ENCODE measurements at regions not wholly inside any gene's neighbourhood (a gene's known extent, or its start where the extent isn't known, plus 50 kb on each side); places are given as distances from the start of the nearest gene placed in this dataset.

DNA sequence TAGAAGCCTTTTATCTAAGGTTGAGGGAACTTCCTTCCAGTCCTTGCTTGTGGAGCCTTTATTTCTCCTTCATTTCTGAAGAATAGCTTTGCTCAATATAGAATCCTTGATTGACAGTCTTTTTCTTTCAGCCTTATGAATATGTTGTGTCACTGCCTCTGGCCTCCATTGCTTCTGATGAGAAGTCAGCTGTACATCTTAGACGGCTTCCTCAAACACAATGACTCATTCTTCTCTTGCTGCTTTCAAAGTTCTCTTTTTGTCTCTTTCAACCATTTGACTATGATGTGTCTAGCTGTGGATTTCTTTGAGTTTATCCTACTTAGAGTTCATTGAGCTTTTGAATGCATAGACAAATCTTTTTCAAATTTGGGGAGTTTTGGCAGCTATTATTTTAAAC lies 893.2 kb downstream of the BRD1 start:
- TF ChIP-seq, protein P1, sequence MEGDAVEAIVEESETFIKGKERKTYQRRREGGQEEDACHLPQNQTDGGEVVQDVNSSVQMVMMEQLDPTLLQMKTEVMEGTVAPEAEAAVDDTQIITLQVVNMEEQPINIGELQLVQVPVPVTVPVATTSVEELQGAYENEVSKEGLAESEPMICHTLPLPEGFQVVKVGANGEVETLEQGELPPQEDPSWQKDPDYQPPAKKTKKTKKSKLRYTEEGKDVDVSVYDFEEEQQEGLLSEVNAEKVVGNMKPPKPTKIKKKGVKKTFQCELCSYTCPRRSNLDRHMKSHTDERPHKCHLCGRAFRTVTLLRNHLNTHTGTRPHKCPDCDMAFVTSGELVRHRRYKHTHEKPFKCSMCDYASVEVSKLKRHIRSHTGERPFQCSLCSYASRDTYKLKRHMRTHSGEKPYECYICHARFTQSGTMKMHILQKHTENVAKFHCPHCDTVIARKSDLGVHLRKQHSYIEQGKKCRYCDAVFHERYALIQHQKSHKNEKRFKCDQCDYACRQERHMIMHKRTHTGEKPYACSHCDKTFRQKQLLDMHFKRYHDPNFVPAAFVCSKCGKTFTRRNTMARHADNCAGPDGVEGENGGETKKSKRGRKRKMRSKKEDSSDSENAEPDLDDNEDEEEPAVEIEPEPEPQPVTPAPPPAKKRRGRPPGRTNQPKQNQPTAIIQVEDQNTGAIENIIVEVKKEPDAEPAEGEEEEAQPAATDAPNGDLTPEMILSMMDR (IDR thresholded peaks at IDR 0.05): no peak
- TF ChIP-seq POLR2A (IDR thresholded peaks at IDR 0.05): no peak

Measured in esophagus squamous epithelium (tissue), 4 donors.